Epithelial cell of proximal tubule (primary cell): ENCODE measurements at regions not wholly inside any gene's neighbourhood (a gene's known extent, or its start where the extent isn't known, plus 50 kb on each side); places are given as distances from the start of the nearest gene placed in this dataset.

Source experiments
- DNase-seq: peaks from one replicate; pipeline ENCODE4 v3.0.0-alpha.2; 2011; ENCODE audit warnings: low read depth
- H3K4me3 ChIP-seq: 2 replicates; pipeline ENCODE4 v1.5.1; 2011; ENCODE audit warnings: low read depth, mild to moderate bottlenecking, low read length
- CTCF ChIP-seq: conservative IDR thresholded peaks from 2 replicates; pipeline ENCODE4 v1.5.1; 2012; ENCODE audit warnings: low read depth, mild to moderate bottlenecking, low read length

GRCh38 chr17:70878879-70879278 is 709.5 kb downstream of the KCNJ2 start:
- no peak overlapping the region for H3K4me3 ChIP-seq
- no peak for TF ChIP-seq CTCF
- DNase-seq: no peak

- H3K4me3 ChIP-seq: no peak overlapping the region
- TF ChIP-seq CTCF: no peak
- no peak for DNase-seq
Observed at GRCh38 chr17:70879401-70879800, 710.1 kb downstream of the KCNJ2 start.

- DNase-seq: no peak
- H3K4me3 ChIP-seq: no peak overlapping the region
Observed at GRCh38 chr17:70881093-70881492, 711.8 kb downstream of the KCNJ2 start.

GRCh38 chr17:70882504-70882903 is 713.2 kb downstream of the KCNJ2 start:
- TF ChIP-seq CTCF: no peak
- H3K4me3 ChIP-seq: no peak overlapping the region
- no peak for DNase-seq

More at GRCh38 chr17:70881093-70881492, 711.8 kb downstream of the KCNJ2 start:
- no peak for TF ChIP-seq CTCF

- H3K4me3 ChIP-seq: no peak overlapping the region
- DNase-seq: no peak
- no peak for TF ChIP-seq CTCF
Observed at GRCh38 chr17:70886648-70887047, 717.3 kb downstream of the KCNJ2 start.

- no peak overlapping the region for H3K4me3 ChIP-seq
- no peak for DNase-seq
- no peak for TF ChIP-seq CTCF
Observed at GRCh38 chr17:70888324-70888723, 719.0 kb downstream of the KCNJ2 start.

- TF ChIP-seq CTCF: no peak
- no peak for DNase-seq
- H3K4me3 ChIP-seq: no peak overlapping the region
Observed at GRCh38 chr17:70891306-70891705, 722.0 kb downstream of the KCNJ2 start.
